HL-60/S4 treated with phorbol 12-myristate 13-acetate at 8.2 ng/mL for 4 days and 3 days (cell line): ENCODE measurements at regions not wholly inside any gene's neighbourhood (a gene's known extent, or its start where the extent isn't known, plus 50 kb on each side); places are given as distances from the start of the nearest gene placed in this dataset.
"Not testable (repeated sequence)": the region's sequence is repeated elsewhere in the genome, so short reads cannot be mapped to it uniquely, and the experiment has no call there.

Experiments used
- in situ Hi-C: fragments of 300-500 bp; cut with MboI; formaldehyde crosslinking; loops from 2 replicates; pipeline ENCODE4 v1.15.0; 2022; ENCODE audit warnings: low sequenced_read_pairs

GRCh38 chr20:22529150-22530019 is 55.0 kb downstream of the FOXA2 start:
- in situ Hi-C loops, result no loop called here

GRCh38 chr20:22526512-22527012 is 57.8 kb downstream of the FOXA2 start:
- in situ Hi-C loops, result no loop called here

GRCh38 chr20:22525821-22526220 is 58.6 kb downstream of the FOXA2 start:
- in situ Hi-C loops, result no loop called here

- in situ Hi-C loops, result no loop called here
Observed at GRCh38 chr20:22525069-22525820, 59.1 kb downstream of the FOXA2 start.

GRCh38 chr20:22524393-22525015 is 59.9 kb downstream of the FOXA2 start:
- in situ Hi-C loops, result no loop called here

GRCh38 chr20:22523499-22524392 is 60.6 kb downstream of the FOXA2 start:
- in situ Hi-C loops, result no loop called here

- in situ Hi-C loops, result no loop called here
Observed at GRCh38 chr20:22523128-22523498, 61.3 kb downstream of the FOXA2 start.

- in situ Hi-C loops, result no loop called here
Observed at GRCh38 chr20:22522701-22523100, 61.7 kb downstream of the FOXA2 start.

- in situ Hi-C loops, result not testable (repeated sequence)
Observed at GRCh38 chr20:22521940-22522339, 62.4 kb downstream of the FOXA2 start.

GRCh38 chr20:22520381-22520780 is 64.0 kb downstream of the FOXA2 start:
- in situ Hi-C loops, result no loop called here

GRCh38 chr20:22515264-22515663 is 69.1 kb downstream of the FOXA2 start:
- in situ Hi-C loops, result no loop called here

- in situ Hi-C loops, result no loop called here
Observed at GRCh38 chr20:22513574-22513973, 70.8 kb downstream of the FOXA2 start.

GRCh38 chr20:22512911-22513489 is 71.4 kb downstream of the FOXA2 start:
- in situ Hi-C loops, result no loop called here

- in situ Hi-C loops, result no loop called here
Observed at GRCh38 chr20:22511943-22512910, 72.1 kb downstream of the FOXA2 start.

- in situ Hi-C loops, result no loop called here
Observed at GRCh38 chr20:22509843-22510147, 74.6 kb downstream of the FOXA2 start.

GRCh38 chr20:22509090-22509842 is 75.1 kb downstream of the FOXA2 start:
- in situ Hi-C loops, result no loop called here

GRCh38 chr20:22508426-22508825 is 75.9 kb downstream of the FOXA2 start:
- in situ Hi-C loops, result no loop called here

GRCh38 chr20:22507240-22507961 is 77.0 kb downstream of the FOXA2 start:
- in situ Hi-C loops, result no loop called here
